MM.1S (cell line): ENCODE measurements at regions not wholly inside any gene's neighbourhood (a gene's known extent, or its start where the extent isn't known, plus 50 kb on each side); places are given as distances from the start of the nearest gene placed in this dataset.

Source experiments
- EZH2 ChIP-seq: fragments of 300-600 bp; sonication (generic); optimal IDR thresholded peaks from 2 replicates; pipeline ENCODE3; 2017; ENCODE audit warnings: low read depth, mild to moderate bottlenecking, antibody characterized with exemption, low read length, mixed read lengths
- TF ChIP-seq, protein P1 (sequence below): fragments of 300-600 bp; sonication (generic); IDR thresholded peaks from 2 replicates; pipeline ENCODE4 v1.5.1; 2016; ENCODE audit warnings: antibody characterized with exemption, low read length, mixed read lengths

DNA sequence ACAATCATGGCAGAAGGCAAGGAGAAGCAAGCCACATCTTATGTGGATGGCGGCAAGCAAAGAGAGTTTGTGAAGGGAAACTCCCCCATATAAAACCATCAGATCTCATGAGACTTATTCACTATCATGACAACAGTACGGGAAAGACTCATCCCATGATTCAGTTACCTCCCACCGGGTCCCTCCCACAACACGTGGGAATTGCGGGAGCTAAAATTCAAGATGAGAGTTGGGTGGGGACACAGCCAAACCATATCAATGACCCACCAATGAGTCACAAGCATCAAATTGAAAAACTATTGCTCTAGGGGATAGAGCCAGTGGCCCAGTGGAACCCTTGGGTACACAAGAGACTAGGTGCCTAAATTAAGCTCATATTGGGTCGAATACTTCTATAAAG is 157.4 kb downstream of the FBXO15 start:
- TF ChIP-seq, protein P1, sequence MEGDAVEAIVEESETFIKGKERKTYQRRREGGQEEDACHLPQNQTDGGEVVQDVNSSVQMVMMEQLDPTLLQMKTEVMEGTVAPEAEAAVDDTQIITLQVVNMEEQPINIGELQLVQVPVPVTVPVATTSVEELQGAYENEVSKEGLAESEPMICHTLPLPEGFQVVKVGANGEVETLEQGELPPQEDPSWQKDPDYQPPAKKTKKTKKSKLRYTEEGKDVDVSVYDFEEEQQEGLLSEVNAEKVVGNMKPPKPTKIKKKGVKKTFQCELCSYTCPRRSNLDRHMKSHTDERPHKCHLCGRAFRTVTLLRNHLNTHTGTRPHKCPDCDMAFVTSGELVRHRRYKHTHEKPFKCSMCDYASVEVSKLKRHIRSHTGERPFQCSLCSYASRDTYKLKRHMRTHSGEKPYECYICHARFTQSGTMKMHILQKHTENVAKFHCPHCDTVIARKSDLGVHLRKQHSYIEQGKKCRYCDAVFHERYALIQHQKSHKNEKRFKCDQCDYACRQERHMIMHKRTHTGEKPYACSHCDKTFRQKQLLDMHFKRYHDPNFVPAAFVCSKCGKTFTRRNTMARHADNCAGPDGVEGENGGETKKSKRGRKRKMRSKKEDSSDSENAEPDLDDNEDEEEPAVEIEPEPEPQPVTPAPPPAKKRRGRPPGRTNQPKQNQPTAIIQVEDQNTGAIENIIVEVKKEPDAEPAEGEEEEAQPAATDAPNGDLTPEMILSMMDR = no peak
- TF ChIP-seq EZH2 = no peak
